ENCODE measurements at regions not wholly inside any gene's neighbourhood (a gene's known extent, or its start where the extent isn't known, plus 50 kb on each side); places are given as distances from the start of the nearest gene placed in this dataset.

GRCh38 chr6:82588859-82589412 is 225.3 kb downstream of the TPBG start:
- DNase-seq (no peak), ATAC-seq (ENCODE audit: low read depth in 2 of 2) (no peak)
- H3K4me3 Mint-ChIP-seq: no peak overlapping the region
- H3K9me3 Mint-ChIP-seq: peaks cover 0 to 5% (median 0%) of the 10 kb centered on the region in 7 donors
- H3K27ac Mint-ChIP-seq: no peak overlapping the region
- Histone ChIP-seq H3K27ac (ENCODE audit: insufficient read depth, low read length, poor library complexity, severe bottlenecking) (no peak overlapping the region), H3K4me3 (ENCODE audit: low read depth, low read length) (no peak overlapping the region), H3K36me3 (ENCODE audit: control insufficient read depth, insufficient read depth, low read length) (no peaks in the 10 kb centered on the region), H3K9me3 (ENCODE audit: control insufficient read depth in 2 of 2, low read length in 2 of 2) (no peaks in the 10 kb centered on the region), H3K27me3 (ENCODE audit: control insufficient read depth, insufficient read depth, low read length) (no peaks in the 10 kb centered on the region), H3K4me1 (ENCODE audit: control insufficient read depth, insufficient read depth, low read length, poor library complexity, severe bottlenecking) (no peaks in the 10 kb centered on the region)
- no peaks in the 10 kb centered on the region for H3K4me1 Mint-ChIP-seq
- no peaks in the 10 kb centered on the region for H3K36me3 Mint-ChIP-seq
- H3K27me3 Mint-ChIP-seq: peaks cover 5% of the 10 kb centered on the region

GRCh38 chr6:82589509-82590206 is 226.0 kb downstream of the TPBG start:
- Histone ChIP-seq H3K27ac (ENCODE audit: insufficient read depth, low read length, poor library complexity, severe bottlenecking) (no peak overlapping the region), H3K9me3 (ENCODE audit: control insufficient read depth in 2 of 2, low read length in 2 of 2) (no peaks in the 10 kb centered on the region), H3K4me1 (ENCODE audit: control insufficient read depth, insufficient read depth, low read length, poor library complexity, severe bottlenecking) (no peaks in the 10 kb centered on the region), H3K4me3 (ENCODE audit: low read depth, low read length) (no peak overlapping the region), H3K36me3 (ENCODE audit: control insufficient read depth, insufficient read depth, low read length) (no peaks in the 10 kb centered on the region), H3K27me3 (ENCODE audit: control insufficient read depth, insufficient read depth, low read length) (no peaks in the 10 kb centered on the region)
- Mint-ChIP-seq H3K9me3 (peaks cover 0 to 5% (median 0%) of the 10 kb centered on the region in 7 donors), H3K36me3 (no peaks in the 10 kb centered on the region), H3K4me1 (no peaks in the 10 kb centered on the region), H3K27ac (no peak overlapping the region), H3K4me3 (no peak overlapping the region), H3K27me3 (peaks cover 5% of the 10 kb centered on the region)
- peak in 1 of 3 donors; percentile 1 for DNase-seq
- ATAC-seq (ENCODE audit: low read depth in 2 of 2): no peak

DNA sequence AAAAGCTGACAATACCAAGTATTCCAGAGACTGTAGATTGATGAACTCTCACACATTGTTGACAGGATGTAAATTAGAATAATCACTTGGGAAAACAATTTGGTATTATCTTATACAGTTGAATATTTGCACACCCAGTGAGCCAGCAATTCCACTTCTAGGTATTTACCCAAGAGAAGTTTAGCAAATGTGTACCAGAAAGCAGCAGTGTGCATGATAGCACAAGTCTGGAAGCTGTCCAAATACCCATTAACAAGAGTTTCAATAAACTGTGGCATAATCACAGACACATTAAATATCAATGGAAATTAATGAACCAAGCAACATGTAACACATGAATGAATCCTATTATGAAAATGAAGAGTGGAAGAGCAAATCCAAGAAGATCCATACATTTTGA is 233.6 kb downstream of the TPBG start:
- no peak overlapping the region for H3K4me3 Mint-ChIP-seq
- no peaks in the 10 kb centered on the region for H3K27me3 ChIP-seq (ENCODE audit: control insufficient read depth, insufficient read depth, low read length)
- no peaks in the 10 kb centered on the region for H3K4me1 Mint-ChIP-seq
- no peak overlapping the region for H3K4me3 ChIP-seq (ENCODE audit: low read depth, low read length)
- no peak overlapping the region for H3K27ac Mint-ChIP-seq
- H3K4me1 ChIP-seq (ENCODE audit: control insufficient read depth, insufficient read depth, low read length, poor library complexity, severe bottlenecking): no peaks in the 10 kb centered on the region
- H3K27me3 Mint-ChIP-seq: peaks cover 5% of the 10 kb centered on the region
- H3K9me3 Mint-ChIP-seq: peaks cover 0 to 2% (median 0%) of the 10 kb centered on the region in 7 donors
- H3K9me3 ChIP-seq (ENCODE audit: control insufficient read depth in 2 of 2, low read length in 2 of 2): no peaks in the 10 kb centered on the region
- H3K27ac ChIP-seq (ENCODE audit: insufficient read depth, low read length, poor library complexity, severe bottlenecking): no peak overlapping the region
- H3K36me3 Mint-ChIP-seq: no peaks in the 10 kb centered on the region
- no peak for DNase-seq
- ATAC-seq (ENCODE audit: low read depth in 2 of 2): no peak
- H3K36me3 ChIP-seq (ENCODE audit: control insufficient read depth, insufficient read depth, low read length): no peaks in the 10 kb centered on the region

DNA sequence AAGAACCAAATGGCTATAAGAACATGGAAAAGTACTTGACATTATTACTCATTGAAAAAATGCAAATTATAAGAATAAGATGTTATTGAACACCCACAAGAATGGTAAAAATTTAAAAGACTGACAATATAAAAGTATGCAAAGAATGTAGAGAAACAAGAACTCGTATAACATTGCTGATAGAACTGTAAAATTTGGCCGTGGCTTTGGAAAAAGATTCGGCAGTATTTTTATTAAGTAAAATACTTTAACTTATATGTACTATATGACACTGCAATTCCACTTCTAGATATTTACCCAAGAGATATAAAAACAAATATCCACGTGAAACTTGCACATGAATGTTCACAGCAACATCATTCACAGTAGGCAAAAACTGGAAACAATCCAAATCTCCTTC is 239.2 kb downstream of the TPBG start:
- peaks cover 0 to 4% (median 0%) of the 10 kb centered on the region in 7 donors for H3K9me3 Mint-ChIP-seq
- no peaks in the 10 kb centered on the region for H3K4me1 ChIP-seq (ENCODE audit: control insufficient read depth, insufficient read depth, low read length, poor library complexity, severe bottlenecking)
- DNase-seq (no peak), ATAC-seq (ENCODE audit: low read depth in 2 of 2) (no peak)
- H3K27ac Mint-ChIP-seq: no peak overlapping the region
- H3K9me3 ChIP-seq (ENCODE audit: control insufficient read depth in 2 of 2, low read length in 2 of 2): no peaks in the 10 kb centered on the region
- H3K4me3 ChIP-seq (ENCODE audit: low read depth, low read length): no peak overlapping the region
- H3K36me3 Mint-ChIP-seq: no peaks in the 10 kb centered on the region
- no peaks in the 10 kb centered on the region for H3K27me3 ChIP-seq (ENCODE audit: control insufficient read depth, insufficient read depth, low read length)
- no peak overlapping the region for H3K4me3 Mint-ChIP-seq
- H3K27ac ChIP-seq (ENCODE audit: insufficient read depth, low read length, poor library complexity, severe bottlenecking): no peak overlapping the region
- H3K36me3 ChIP-seq (ENCODE audit: control insufficient read depth, insufficient read depth, low read length): no peaks in the 10 kb centered on the region
- H3K4me1 Mint-ChIP-seq: no peaks in the 10 kb centered on the region
- no peaks in the 10 kb centered on the region for H3K27me3 Mint-ChIP-seq

- no peaks in the 10 kb centered on the region for H3K27me3 Mint-ChIP-seq
- Histone ChIP-seq H3K27ac (ENCODE audit: insufficient read depth, low read length, poor library complexity, severe bottlenecking) (no peak overlapping the region), H3K27me3 (ENCODE audit: control insufficient read depth, insufficient read depth, low read length) (no peaks in the 10 kb centered on the region), H3K36me3 (ENCODE audit: control insufficient read depth, insufficient read depth, low read length) (no peaks in the 10 kb centered on the region), H3K9me3 (ENCODE audit: control insufficient read depth in 2 of 2, low read length in 2 of 2) (no peaks in the 10 kb centered on the region), H3K4me3 (ENCODE audit: low read depth, low read length) (no peak overlapping the region), H3K4me1 (ENCODE audit: control insufficient read depth, insufficient read depth, low read length, poor library complexity, severe bottlenecking) (no peaks in the 10 kb centered on the region)
- H3K4me3 Mint-ChIP-seq: no peak overlapping the region
- no peaks in the 10 kb centered on the region for H3K4me1 Mint-ChIP-seq
- peaks cover 0 to 4% (median 0%) of the 10 kb centered on the region in 7 donors for H3K9me3 Mint-ChIP-seq
- DNase-seq: no peak
- H3K27ac Mint-ChIP-seq: no peak overlapping the region
- ATAC-seq (ENCODE audit: low read depth in 2 of 2): no peak
- no peaks in the 10 kb centered on the region for H3K36me3 Mint-ChIP-seq
These were observed 240.3 kb downstream of the TPBG start for GRCh38 chr6:82603871-82604270.

GRCh38 chr6:82607998-82608725 is 244.5 kb downstream of the TPBG start:
- H3K36me3 Mint-ChIP-seq: no peaks in the 10 kb centered on the region
- no peak overlapping the region for H3K4me3 Mint-ChIP-seq
- H3K9me3 Mint-ChIP-seq: peaks cover 0 to 4% (median 0%) of the 10 kb centered on the region in 7 donors
- no peak overlapping the region for H3K4me3 ChIP-seq (ENCODE audit: low read depth, low read length)
- H3K27ac ChIP-seq (ENCODE audit: insufficient read depth, low read length, poor library complexity, severe bottlenecking): no peak overlapping the region
- no peaks in the 10 kb centered on the region for H3K27me3 ChIP-seq (ENCODE audit: control insufficient read depth, insufficient read depth, low read length)
- DNase-seq (no peak), ATAC-seq (ENCODE audit: low read depth in 2 of 2) (no peak)
- no peaks in the 10 kb centered on the region for H3K27me3 Mint-ChIP-seq
- H3K9me3 ChIP-seq (ENCODE audit: control insufficient read depth in 2 of 2, low read length in 2 of 2): no peaks in the 10 kb centered on the region
- H3K4me1 ChIP-seq (ENCODE audit: control insufficient read depth, insufficient read depth, low read length, poor library complexity, severe bottlenecking): no peaks in the 10 kb centered on the region
- H3K4me1 Mint-ChIP-seq: no peaks in the 10 kb centered on the region
- no peaks in the 10 kb centered on the region for H3K36me3 ChIP-seq (ENCODE audit: control insufficient read depth, insufficient read depth, low read length)
- H3K27ac Mint-ChIP-seq: peak overlapping the region in 1 of 3 donors; percentile 38

- Histone ChIP-seq H3K27ac (ENCODE audit: insufficient read depth, low read length, poor library complexity, severe bottlenecking) (no peak overlapping the region), H3K4me1 (ENCODE audit: control insufficient read depth, insufficient read depth, low read length, poor library complexity, severe bottlenecking) (no peaks in the 10 kb centered on the region), H3K36me3 (ENCODE audit: control insufficient read depth, insufficient read depth, low read length) (no peaks in the 10 kb centered on the region), H3K9me3 (ENCODE audit: control insufficient read depth in 2 of 2, low read length in 2 of 2) (no peaks in the 10 kb centered on the region), H3K4me3 (ENCODE audit: low read depth, low read length) (no peak overlapping the region), H3K27me3 (ENCODE audit: control insufficient read depth, insufficient read depth, low read length) (no peaks in the 10 kb centered on the region)
- H3K4me1 Mint-ChIP-seq: no peaks in the 10 kb centered on the region
- no peaks in the 10 kb centered on the region for H3K36me3 Mint-ChIP-seq
- ATAC-seq (ENCODE audit: low read depth in 2 of 2) (no peak), DNase-seq (no peak)
- no peak overlapping the region for H3K27ac Mint-ChIP-seq
- H3K4me3 Mint-ChIP-seq: no peak overlapping the region
- H3K27me3 Mint-ChIP-seq: no peaks in the 10 kb centered on the region
- H3K9me3 Mint-ChIP-seq: peaks cover 0 to 4% (median 0%) of the 10 kb centered on the region in 7 donors
These were observed 245.2 kb downstream of the TPBG start for GRCh38 chr6:82608781-82609180.
